ENCODE measurements at regions not wholly inside any gene's neighbourhood (a gene's known extent, or its start where the extent isn't known, plus 50 kb on each side); places are given as distances from the start of the nearest gene placed in this dataset.

GRCh38 chr5:86735370-86735769 is 117.6 kb downstream of the COX7C start:
- Mint-ChIP-seq H3K4me3 (no peak overlapping the region), H3K27me3 (ENCODE audit: low read depth) (no peaks in the 10 kb centered on the region), H3K9me3 (peaks cover 15% of the 10 kb centered on the region), H3K27ac (ENCODE audit: unreplicated experiment) (no peak overlapping the region), H3K4me1 (no peaks in the 10 kb centered on the region), H3K36me3 (ENCODE audit: low read depth) (peaks cover 2% of the 10 kb centered on the region)
- no peak for TF ChIP-seq CTCF (conservative IDR thresholded peaks at IDR 0.05)
- no peak for DNase-seq (ENCODE audit: low read depth, low spot score)

GRCh38 chr5:86737579-86737978 is 119.8 kb downstream of the COX7C start:
- TF ChIP-seq CTCF (conservative IDR thresholded peaks at IDR 0.05): no peak
- H3K27me3 Mint-ChIP-seq (ENCODE audit: low read depth): no peaks in the 10 kb centered on the region

GRCh38 chr5:86748538-86749105 is 130.9 kb downstream of the COX7C start:
- no peak for DNase-seq (ENCODE audit: low read depth, low spot score)
- Mint-ChIP-seq H3K36me3 (ENCODE audit: low read depth) (no peaks in the 10 kb centered on the region), H3K9me3 (peaks cover 2% of the 10 kb centered on the region), H3K27ac (ENCODE audit: unreplicated experiment) (no peak overlapping the region), H3K27me3 (ENCODE audit: low read depth) (no peaks in the 10 kb centered on the region), H3K4me3 (no peak overlapping the region), H3K4me1 (no peaks in the 10 kb centered on the region)
- no peak for TF ChIP-seq CTCF (conservative IDR thresholded peaks at IDR 0.05)

More at GRCh38 chr5:86737579-86737978, 119.8 kb downstream of the COX7C start:
- no peak for DNase-seq (ENCODE audit: low read depth, low spot score)
- no peak overlapping the region for H3K27ac Mint-ChIP-seq (ENCODE audit: unreplicated experiment)
- peaks cover 2% of the 10 kb centered on the region for H3K36me3 Mint-ChIP-seq (ENCODE audit: low read depth)
- peaks cover 15% of the 10 kb centered on the region for H3K9me3 Mint-ChIP-seq
- H3K4me3 Mint-ChIP-seq: no peak overlapping the region
- H3K4me1 Mint-ChIP-seq: no peaks in the 10 kb centered on the region

GRCh38 chr5:86749841-86750240 is 132.1 kb downstream of the COX7C start:
- no peak for DNase-seq (ENCODE audit: low read depth, low spot score)
- Mint-ChIP-seq H3K4me1 (no peaks in the 10 kb centered on the region), H3K36me3 (ENCODE audit: low read depth) (no peaks in the 10 kb centered on the region), H3K27ac (ENCODE audit: unreplicated experiment) (no peak overlapping the region), H3K4me3 (no peak overlapping the region), H3K9me3 (peaks cover 2% of the 10 kb centered on the region), H3K27me3 (ENCODE audit: low read depth) (no peaks in the 10 kb centered on the region)
- TF ChIP-seq CTCF (conservative IDR thresholded peaks at IDR 0.05): no peak

GRCh38 chr5:86756839-86757238 is 139.1 kb downstream of the COX7C start:
- Mint-ChIP-seq H3K36me3 (ENCODE audit: low read depth) (no peaks in the 10 kb centered on the region), H3K9me3 (no peaks in the 10 kb centered on the region), H3K27ac (ENCODE audit: unreplicated experiment) (no peak overlapping the region), H3K4me1 (no peaks in the 10 kb centered on the region), H3K4me3 (no peak overlapping the region), H3K27me3 (ENCODE audit: low read depth) (no peaks in the 10 kb centered on the region)
- no peak for DNase-seq (ENCODE audit: low read depth, low spot score)
- peak; percentile 15 for TF ChIP-seq CTCF (conservative IDR thresholded peaks at IDR 0.05)

All from neural crest cell (in vitro differentiated cells).